HG03378 (cell line): ENCODE measurements at regions not wholly inside any gene's neighbourhood (a gene's known extent, or its start where the extent isn't known, plus 50 kb on each side); places are given as distances from the start of the nearest gene placed in this dataset.
"Not testable (repeated sequence)": the region's sequence is repeated elsewhere in the genome, so short reads cannot be mapped to it uniquely, and the experiment has no call there.

Experiments
- ATAC-seq: cut with Tn5 transposase; IDR thresholded peaks from one replicate; pipeline ENCODE4 v1.9.1; 2021; ENCODE audit warnings: mild to moderate bottlenecking, moderate library complexity; ENCODE audit not compliant: unreplicated experiment

- ATAC-seq: no peak
Observed at GRCh38 chr7:106456329-106456728, 171.5 kb upstream of the NAMPT start.

GRCh38 chr7:106452031-106452851 lies 167.5 kb upstream of the NAMPT start:
- no peak for ATAC-seq

- ATAC-seq: no peak
Observed at GRCh38 chr7:106451171-106451570, 166.4 kb upstream of the NAMPT start.

- no peak for ATAC-seq
Observed at GRCh38 chr7:106450716-106451115, 165.9 kb upstream of the NAMPT start.

GRCh38 chr7:106448992-106449859 lies 164.4 kb upstream of the NAMPT start:
- no peak for ATAC-seq

GRCh38 chr7:106448346-106448991 lies 163.7 kb upstream of the NAMPT start:
- ATAC-seq: no peak

GRCh38 chr7:106447318-106447847 lies 162.6 kb upstream of the NAMPT start:
- no peak for ATAC-seq

GRCh38 chr7:106445366-106445765 lies 160.6 kb upstream of the NAMPT start:
- ATAC-seq: not testable (repeated sequence)

GRCh38 chr7:106444068-106444655 lies 159.4 kb upstream of the NAMPT start:
- ATAC-seq: no peak

- no peak for ATAC-seq
Observed at GRCh38 chr7:106443156-106443555, 158.4 kb upstream of the NAMPT start.

GRCh38 chr7:106442476-106442875 lies 157.7 kb upstream of the NAMPT start:
- no peak for ATAC-seq

GRCh38 chr7:106441343-106441742 lies 156.6 kb upstream of the NAMPT start:
- not testable (repeated sequence) for ATAC-seq

- ATAC-seq: not testable (repeated sequence)
Observed at GRCh38 chr7:106436933-106437332, 152.2 kb upstream of the NAMPT start.

GRCh38 chr7:106433377-106433776 lies 148.6 kb upstream of the NAMPT start:
- ATAC-seq: no peak

GRCh38 chr7:106430535-106431455 lies 146.0 kb upstream of the NAMPT start:
- ATAC-seq: no peak

GRCh38 chr7:106430103-106430502 lies 145.3 kb upstream of the NAMPT start:
- ATAC-seq: no peak

GRCh38 chr7:106426803-106427202 lies 142.0 kb upstream of the NAMPT start:
- no peak for ATAC-seq

GRCh38 chr7:106425017-106425719 lies 140.4 kb upstream of the NAMPT start:
- peak; percentile 93 for ATAC-seq

- no peak for ATAC-seq
Observed at GRCh38 chr7:106424476-106425016, 139.8 kb upstream of the NAMPT start.
